ENCODE measurements at regions not wholly inside any gene's neighbourhood (a gene's known extent, or its start where the extent isn't known, plus 50 kb on each side); places are given as distances from the start of the nearest gene placed in this dataset.

DNA sequence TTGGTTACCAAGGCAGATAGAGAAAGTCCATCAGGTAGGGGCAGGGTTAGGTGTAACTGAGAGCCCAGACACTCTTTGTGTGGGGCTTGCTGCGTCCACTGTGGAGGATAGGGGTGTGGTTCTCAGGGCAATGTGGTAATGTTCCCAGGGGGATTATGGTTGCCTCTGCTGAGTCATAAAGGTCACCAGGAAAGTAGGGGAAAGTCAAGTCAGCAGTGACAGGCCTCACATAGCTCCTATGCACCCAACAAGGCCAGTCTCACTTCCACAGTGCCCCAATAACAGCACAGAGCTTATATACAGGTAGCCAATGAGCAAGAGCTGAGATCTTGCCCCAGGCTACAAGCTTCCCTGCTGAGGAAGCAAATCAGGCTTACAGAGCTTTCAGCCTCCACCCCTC lies 1438.0 kb upstream of the ZEB2 start:
- H3K4me3 ChIP-seq (replicated peaks; ENCODE audit: low read depth, low read length), result no peak overlapping the region
- DNase-seq (ENCODE audit: extremely low read depth, low read depth), result no peak
- no peak for TF ChIP-seq CTCF (IDR thresholded peaks at IDR 0.05; ENCODE audit: low read depth, low read length, missing control alignments)

DNA sequence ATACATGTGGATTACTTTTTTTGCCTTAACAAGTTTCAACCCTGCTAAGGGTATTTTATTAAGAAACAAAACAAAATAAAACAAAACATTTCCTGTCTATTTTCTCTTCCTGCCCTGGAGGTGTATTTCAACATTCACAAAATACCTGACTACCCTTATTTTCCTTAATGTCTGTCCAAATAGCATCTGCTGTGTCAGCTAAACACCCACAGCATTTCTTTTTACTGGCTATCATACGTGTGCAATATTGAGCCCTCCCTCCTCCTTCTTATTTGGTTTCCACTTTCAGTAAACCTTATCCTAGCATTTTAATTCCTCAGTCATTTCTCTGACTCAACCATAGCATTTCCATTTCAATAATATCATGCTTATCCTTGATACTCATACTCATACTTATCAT lies 1420.0 kb upstream of the ZEB2 start:
- no peak overlapping the region for H3K4me3 ChIP-seq (replicated peaks; ENCODE audit: low read depth, low read length)
- DNase-seq (ENCODE audit: extremely low read depth, low read depth), result no peak
- no peak for TF ChIP-seq CTCF (IDR thresholded peaks at IDR 0.05; ENCODE audit: low read depth, low read length, missing control alignments)

- H3K4me3 ChIP-seq (replicated peaks; ENCODE audit: low read depth, low read length), result no peak overlapping the region
- no peak for TF ChIP-seq CTCF (IDR thresholded peaks at IDR 0.05; ENCODE audit: low read depth, low read length, missing control alignments)
- DNase-seq (ENCODE audit: extremely low read depth, low read depth), result no peak
Observed at GRCh38 chr2:145935016-145935415, 1415.1 kb upstream of the ZEB2 start.

DNA sequence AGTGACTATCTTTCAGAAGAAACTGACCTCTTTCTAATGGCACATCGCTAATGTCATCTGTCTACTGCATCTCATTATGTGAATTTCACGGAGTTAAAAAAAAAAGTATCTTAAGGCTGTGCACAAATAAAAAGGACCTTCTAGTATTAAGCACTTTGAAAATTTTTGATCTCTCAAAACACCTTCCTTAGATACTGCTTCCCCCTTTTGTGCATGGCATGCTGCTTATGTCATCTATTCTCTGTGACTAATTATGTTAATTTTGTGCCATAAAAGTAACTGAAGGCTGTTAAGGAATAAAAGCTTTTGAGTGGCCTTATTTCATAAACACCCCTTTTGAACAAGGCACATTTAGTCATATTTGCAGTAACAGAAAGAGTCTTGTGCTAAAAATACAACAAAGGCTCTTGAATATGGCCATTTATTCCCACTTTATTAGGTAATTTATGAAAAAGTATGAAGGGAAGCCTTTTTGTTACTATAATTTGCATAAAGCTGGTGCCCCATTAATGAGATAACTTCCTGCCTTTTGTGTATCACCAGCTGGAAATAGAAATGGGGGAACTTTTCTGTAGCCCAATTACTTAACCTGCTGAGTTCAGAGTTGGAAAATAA lies 1412.0 kb upstream of the ZEB2 start:
- no peak for TF ChIP-seq CTCF (IDR thresholded peaks at IDR 0.05; ENCODE audit: low read depth, low read length, missing control alignments)
- no peak for DNase-seq (ENCODE audit: extremely low read depth, low read depth)
- no peak overlapping the region for H3K4me3 ChIP-seq (replicated peaks; ENCODE audit: low read depth, low read length)

DNA sequence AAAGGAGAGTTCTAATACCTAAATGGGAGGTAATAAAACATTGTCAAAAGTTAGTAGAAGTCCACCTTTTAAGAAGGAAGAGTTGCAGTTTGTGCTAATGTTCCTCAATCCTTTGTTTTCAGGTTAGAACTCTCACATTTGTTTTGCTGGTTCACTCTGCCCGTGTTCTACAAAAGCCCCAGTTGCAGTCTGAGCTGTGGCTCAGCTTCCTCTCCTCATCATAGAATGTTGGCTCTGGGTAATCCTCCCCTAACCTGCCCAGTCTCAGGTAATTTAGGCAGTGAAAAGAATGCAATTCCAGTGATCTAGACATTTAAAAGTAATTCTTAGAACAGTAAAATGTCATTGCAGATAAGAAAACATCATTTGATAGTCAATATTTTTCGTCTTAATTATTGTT lies 1410.4 kb upstream of the ZEB2 start:
- H3K4me3 ChIP-seq (replicated peaks; ENCODE audit: low read depth, low read length), result no peak overlapping the region
- no peak for DNase-seq (ENCODE audit: extremely low read depth, low read depth)
- no peak for TF ChIP-seq CTCF (IDR thresholded peaks at IDR 0.05; ENCODE audit: low read depth, low read length, missing control alignments)

DNA sequence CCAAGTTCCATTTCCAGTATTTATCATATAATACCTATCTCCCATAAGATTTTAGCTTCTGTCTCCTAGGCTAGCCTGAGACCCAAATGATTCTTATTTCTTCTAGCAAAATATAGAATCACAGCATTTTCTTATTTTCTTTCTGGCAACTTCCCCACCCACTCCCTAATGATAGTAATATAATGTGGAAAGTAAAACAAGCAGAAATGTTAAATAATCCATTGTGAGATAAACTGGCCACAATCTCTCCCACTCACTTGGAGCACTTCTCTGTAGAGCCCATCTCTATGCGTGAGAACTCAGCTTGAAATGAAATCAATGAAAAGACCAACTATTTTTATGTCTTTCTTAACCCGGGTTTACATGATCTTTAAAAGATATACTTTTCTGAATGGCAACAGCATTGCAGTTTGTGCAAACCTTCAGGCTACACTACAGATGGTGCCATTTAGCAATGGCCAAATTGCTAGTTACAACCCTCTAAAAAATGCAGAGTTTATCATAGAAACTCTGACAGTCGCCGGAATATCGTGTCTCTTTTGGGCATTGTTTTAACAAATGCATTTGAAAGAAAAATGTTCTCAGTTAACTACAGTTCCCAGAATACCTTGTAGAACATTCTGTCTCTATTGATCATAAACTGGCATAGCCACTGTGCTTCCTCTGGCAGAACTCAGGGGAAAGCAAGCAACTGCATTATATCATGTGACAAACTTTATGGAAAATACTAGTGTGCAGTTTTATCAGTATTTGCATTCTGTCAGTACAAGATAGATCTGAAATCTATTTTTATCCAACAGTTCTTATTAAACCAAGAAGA lies 1407.4 kb upstream of the ZEB2 start:
- no peak overlapping the region for H3K4me3 ChIP-seq (replicated peaks; ENCODE audit: low read depth, low read length)
- TF ChIP-seq CTCF (IDR thresholded peaks at IDR 0.05; ENCODE audit: low read depth, low read length, missing control alignments), result no peak
- no peak for DNase-seq (ENCODE audit: extremely low read depth, low read depth)

Data from HFF-Myc (cell line).